GM19025 (cell line): ENCODE measurements at regions not wholly inside any gene's neighbourhood (a gene's known extent, or its start where the extent isn't known, plus 50 kb on each side); places are given as distances from the start of the nearest gene placed in this dataset.

Experiments
- ATAC-seq: cut with Tn5 transposase; IDR thresholded peaks from one replicate; pipeline ENCODE4 v1.9.1; 2021; ENCODE audit warnings: mild to moderate bottlenecking, low read depth, moderate library complexity; ENCODE audit not compliant: unreplicated experiment

- no peak for ATAC-seq
Measured at GRCh38 chr4:165610679-165611437, 232.1 kb downstream of the CPE start.

- ATAC-seq, result peak; percentile 85
Measured at GRCh38 chr4:165612936-165613335, 234.1 kb downstream of the CPE start.

- ATAC-seq, result no peak
Measured at GRCh38 chr4:165613581-165613980, 234.8 kb downstream of the CPE start.

- ATAC-seq, result no peak
Measured at GRCh38 chr4:165620913-165621312, 242.1 kb downstream of the CPE start.

GRCh38 chr4:165621983-165622382 is 243.2 kb downstream of the CPE start:
- no peak for ATAC-seq

GRCh38 chr4:165625281-165625680 is 246.5 kb downstream of the CPE start:
- ATAC-seq, result no peak

GRCh38 chr4:165626316-165626715 is 246.7 kb upstream of the TLL1 start:
- no peak for ATAC-seq

- ATAC-seq, result no peak
Measured at GRCh38 chr4:165627128-165627527, 245.9 kb upstream of the TLL1 start.

- no peak for ATAC-seq
Measured at GRCh38 chr4:165627548-165627947, 245.5 kb upstream of the TLL1 start.

- ATAC-seq, result no peak
Measured at GRCh38 chr4:165628572-165628971, 244.5 kb upstream of the TLL1 start.

- no peak for ATAC-seq
Measured at GRCh38 chr4:165630671-165631070, 242.4 kb upstream of the TLL1 start.

- ATAC-seq, result no peak
Measured at GRCh38 chr4:165631208-165631894, 241.7 kb upstream of the TLL1 start.

- no peak for ATAC-seq
Measured at GRCh38 chr4:165631912-165632311, 241.1 kb upstream of the TLL1 start.

GRCh38 chr4:165634766-165635165 is 238.3 kb upstream of the TLL1 start:
- ATAC-seq, result no peak

- ATAC-seq, result no peak
Measured at GRCh38 chr4:165635381-165635780, 237.7 kb upstream of the TLL1 start.

- no peak for ATAC-seq
Measured at GRCh38 chr4:165635951-165636350, 237.1 kb upstream of the TLL1 start.

GRCh38 chr4:165651901-165652300 is 221.1 kb upstream of the TLL1 start:
- no peak for ATAC-seq

- no peak for ATAC-seq
Measured at GRCh38 chr4:165654556-165654955, 218.5 kb upstream of the TLL1 start.

GRCh38 chr4:165656399-165656798 is 216.6 kb upstream of the TLL1 start:
- no peak for ATAC-seq

GRCh38 chr4:165656829-165657490 is 216.1 kb upstream of the TLL1 start:
- no peak for ATAC-seq

GRCh38 chr4:165662341-165662740 is 210.7 kb upstream of the TLL1 start:
- ATAC-seq, result no peak

- no peak for ATAC-seq
Measured at GRCh38 chr4:165663411-165663810, 209.6 kb upstream of the TLL1 start.
